ENCODE measurements at regions not wholly inside any gene's neighbourhood (a gene's known extent, or its start where the extent isn't known, plus 50 kb on each side); places are given as distances from the start of the nearest gene placed in this dataset.

DNA sequence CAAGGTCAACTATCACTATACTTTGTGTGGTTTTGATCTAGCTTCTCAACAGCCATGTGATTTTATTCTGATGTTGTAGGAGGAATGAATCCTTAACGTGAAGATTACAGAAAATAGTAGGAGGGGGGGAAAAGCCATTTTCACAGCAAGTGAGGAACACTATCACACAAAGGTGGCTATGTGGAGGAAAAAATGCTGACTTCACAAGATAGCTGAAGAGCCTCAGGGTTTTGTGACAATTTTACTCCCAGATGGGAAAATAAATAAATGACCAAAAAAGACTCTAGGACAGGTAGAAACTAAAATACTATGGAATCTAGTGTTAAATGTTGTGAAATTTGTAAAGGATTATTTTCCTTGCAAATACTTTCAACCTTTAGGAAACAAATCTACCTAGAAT is 281.0 kb downstream of the ADRA2A start:
- no peak for DNase-seq

DNA sequence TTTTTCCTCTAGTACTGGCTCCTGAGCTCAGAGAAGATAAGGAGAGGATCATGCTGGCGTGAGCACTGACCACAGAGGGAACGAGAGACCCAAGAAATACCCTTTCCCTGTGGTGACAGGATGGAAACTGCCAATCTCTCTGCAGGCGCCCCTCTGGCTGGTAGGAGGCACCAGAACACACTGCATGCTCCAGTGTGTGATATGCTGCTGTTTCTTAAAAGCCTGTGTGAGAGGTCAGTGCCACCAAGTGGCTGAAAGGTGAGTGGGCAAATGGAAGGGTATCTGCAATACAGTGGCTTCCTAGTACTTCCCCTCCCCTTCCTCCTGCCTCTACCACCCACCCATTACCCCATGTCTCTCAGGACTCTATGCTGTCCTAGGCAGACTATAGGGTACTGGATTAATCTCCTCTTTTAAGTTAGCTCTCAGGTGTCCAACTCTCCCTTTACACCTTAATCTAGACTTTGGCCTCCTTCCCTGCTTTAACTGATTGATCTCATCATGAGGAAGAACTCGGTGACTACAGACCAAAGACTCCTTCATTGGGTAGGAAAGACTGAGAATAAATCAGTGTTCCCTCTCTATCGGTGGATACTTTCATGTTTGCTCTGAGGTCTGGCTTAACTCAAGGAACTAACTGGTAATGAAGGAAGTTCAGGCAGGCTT is 283.6 kb downstream of the ADRA2A start:
- no peak for DNase-seq

DNA sequence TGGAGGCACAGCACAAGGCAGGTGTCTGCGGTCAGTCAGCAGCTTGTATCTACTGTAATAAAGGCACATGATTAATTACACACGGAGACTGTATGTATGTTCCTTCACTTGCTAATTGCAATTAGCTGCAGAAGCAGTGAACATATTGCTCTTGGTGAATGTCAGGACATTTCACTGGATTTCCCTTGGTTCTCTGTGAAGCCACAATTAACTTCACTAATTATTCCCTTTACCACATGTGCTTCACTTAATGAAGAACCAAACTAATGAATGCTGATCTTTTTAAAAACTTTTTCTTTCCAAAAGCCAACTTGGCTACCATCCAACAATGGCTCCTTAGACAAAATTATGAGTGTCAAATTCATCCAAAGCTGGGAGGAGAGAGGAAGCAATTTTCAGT is 290.7 kb downstream of the ADRA2A start:
- no peak for DNase-seq

DNA sequence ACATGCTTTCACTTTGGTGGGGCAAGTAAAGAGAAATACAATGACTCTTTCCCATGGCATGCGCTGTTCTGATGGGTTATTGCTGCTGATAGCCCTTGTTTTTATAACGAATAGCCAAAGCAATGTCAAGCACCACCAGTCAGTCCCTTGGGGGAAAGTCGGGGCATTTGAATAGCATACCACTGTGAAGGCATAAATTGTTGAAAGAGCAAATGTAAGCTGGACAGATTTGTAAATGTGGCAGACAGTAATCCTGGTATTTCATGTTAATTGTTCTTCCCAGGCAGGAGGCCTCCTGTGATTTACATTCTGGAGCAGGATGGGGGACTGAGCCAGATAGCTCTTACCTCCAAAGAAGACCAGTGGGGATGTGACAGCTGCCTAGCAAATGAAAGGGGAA is 293.3 kb downstream of the ADRA2A start:
- no peak for DNase-seq

DNA sequence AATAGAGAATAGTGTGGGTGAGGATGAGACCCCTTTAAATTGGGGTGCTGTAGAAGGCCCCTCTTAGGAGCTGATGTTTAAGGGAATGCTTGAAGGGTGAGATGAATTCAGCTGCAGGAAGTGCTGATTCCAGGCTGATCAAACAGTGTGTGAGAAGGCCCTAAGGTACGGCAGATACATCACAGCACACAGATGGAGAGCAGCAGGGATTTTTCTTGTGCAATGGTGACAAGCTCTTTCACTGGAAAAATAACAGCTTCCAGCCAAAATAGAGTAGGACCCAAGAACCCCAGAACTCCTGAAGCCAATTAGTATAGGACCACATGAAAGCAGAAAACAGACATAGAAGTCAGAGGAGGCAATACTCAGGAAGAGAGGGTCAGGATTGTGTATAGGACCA is 296.9 kb downstream of the ADRA2A start:
- DNase-seq = no peak

DNA sequence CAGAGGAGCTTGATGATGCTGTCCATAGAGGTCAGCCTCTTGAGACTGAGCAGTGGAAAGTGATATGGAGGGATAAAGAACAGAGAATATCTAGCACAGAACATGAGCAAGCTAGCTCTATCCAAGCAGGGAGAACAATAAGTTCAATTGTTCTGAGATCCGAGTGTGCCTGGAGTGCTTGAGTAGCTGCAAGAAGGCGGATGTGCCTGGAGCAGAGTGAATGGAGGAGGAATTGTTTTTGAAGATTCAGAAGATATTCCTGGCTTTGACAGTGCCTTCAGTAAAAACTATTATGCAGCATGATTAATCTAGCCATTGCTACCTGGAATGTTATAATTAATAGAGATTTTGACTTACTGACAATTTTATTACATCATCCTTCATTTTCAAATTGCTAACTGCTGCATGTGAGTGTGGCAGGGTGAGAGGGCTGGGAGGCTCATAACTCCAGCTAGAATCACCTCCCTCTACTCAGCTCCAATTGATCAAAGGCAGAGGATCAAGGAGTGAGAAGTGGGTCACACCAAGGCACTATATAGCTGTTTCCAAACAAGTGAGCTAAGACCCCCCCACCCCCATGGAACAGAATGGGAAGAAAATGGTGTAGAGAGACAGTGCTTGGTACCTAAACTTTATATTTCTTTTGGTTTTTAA is 302.8 kb downstream of the ADRA2A start:
- DNase-seq = no peak

DNA sequence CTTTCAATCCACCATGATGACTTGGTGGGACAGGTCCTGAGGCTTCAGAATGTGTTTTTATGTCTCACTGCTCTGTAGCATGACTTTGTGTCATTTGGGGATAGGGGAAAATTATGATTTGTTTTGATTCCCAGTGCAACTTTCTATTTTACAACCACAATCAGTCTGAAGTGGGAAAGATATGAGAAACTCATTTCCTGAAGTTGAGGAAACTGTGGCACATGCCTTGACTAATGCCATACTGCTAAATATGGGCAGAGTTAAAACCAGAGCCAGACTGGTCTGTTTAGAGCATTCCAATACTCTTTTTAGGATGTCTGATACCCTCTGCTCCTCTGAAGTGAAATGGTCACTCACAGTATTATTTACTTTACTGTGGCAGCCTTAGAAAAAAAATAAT is 307.7 kb downstream of the ADRA2A start:
- no peak for DNase-seq

DNA sequence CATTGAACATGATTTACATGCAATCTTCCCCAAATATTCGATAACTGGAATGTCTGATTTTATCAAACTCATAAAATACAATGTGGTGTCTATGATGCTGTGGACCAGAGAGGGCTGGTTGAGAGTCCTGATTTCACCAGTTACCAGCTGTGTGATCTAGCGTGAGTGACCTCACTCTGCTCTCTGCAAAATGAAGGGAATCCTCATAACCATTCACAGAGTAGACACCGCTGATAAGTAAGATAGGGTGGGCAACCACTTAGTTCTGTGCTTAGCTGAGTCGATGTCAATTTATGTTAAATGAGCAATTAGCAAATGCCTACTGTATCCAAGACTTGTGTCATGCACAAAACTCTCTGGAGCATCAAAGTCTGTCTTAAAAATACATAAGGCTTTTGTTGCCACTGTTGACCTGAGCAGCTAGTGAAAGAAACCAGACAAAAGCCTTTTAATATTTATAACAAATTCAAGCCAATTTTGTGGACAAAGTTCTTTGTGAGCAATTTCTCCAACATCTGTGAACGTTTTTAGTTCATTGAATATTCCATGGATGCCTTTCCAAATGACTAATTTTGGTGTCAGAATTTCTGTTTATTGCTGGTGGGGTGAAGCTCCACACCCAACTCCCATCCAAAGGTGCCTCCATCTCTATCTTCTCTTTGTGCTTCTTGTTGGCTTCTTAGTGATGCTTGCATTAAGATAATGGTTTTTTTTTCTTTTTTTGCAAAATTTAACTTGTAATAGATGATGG is 314.2 kb downstream of the ADRA2A start:
- no peak for DNase-seq

DNA sequence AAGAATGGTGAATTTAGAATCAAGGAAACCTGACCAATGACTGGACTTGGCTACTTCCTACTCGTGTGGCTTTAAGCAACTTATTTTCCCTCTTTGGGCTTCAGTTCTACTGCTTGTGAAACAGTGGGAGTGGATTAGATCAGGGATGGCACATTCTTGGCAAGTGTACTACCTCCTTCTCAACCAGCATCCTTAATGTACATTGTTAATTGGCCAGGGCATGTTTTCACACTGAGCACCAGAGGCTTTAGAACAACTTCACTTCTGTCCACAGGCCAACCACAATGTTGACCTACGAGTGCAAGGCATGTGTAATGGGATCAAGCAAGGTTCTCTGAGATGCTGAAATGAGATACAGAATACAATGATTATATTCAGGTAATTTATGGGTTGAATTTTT is 315.3 kb downstream of the ADRA2A start:
- no peak for DNase-seq

DNA sequence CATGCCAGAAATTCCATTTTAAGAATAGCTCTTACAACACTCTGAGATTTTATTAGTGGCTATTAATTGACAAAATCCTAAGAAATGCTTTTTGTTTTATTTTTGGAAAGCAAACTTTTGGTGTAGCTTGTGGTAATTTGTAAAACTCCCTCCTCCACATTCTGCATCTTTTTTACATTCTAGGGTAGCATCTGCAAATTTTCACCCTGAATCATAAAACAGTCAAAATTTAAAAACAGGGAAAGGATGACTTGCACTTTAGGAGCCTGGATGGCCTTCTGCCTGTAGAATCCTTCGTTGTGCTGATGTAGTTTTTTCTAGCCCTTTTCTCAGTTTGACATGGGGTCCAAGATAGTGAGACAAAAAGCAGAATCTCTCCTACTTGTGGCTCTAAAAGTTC is 316.1 kb downstream of the ADRA2A start:
- DNase-seq = no peak

DNA sequence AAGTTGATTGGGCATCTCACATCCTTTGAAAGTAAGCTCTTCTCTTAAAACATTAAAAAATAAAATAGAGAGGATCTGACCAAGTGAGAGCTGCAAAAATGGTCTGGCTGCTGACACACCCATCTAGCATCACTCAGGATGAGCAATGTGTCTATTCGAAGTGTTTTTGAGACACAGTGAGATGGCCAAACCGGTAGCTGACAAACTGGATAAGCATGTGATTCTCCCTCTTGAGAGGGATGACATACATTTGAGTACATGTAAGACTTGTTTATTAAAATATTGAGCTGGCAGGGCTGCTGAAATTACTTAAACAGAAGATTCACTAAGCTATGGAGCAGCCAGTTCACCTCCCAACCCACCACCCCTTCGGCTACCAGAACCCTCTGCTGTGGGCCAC is 333.9 kb downstream of the ADRA2A start:
- DNase-seq = no peak

DNA sequence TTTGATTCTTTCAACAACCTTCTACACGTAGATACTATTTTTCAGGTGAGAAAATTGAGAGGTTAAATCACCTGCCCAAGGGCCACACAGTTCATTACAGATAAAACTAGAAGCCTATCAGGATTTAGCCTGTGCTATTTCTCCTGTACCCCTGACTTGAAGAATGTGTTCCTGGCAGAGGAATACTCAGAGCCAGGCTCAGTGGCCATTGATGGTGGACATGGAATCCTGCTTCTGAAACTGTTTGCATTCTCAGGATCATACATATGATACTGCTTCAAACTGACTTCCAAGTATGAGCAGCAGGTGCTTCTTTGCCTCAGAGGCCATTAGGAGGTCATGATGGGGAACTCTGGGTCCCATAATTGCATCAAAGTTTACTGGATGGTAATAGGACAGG is 348.6 kb downstream of the ADRA2A start:
- DNase-seq = no peak

DNA sequence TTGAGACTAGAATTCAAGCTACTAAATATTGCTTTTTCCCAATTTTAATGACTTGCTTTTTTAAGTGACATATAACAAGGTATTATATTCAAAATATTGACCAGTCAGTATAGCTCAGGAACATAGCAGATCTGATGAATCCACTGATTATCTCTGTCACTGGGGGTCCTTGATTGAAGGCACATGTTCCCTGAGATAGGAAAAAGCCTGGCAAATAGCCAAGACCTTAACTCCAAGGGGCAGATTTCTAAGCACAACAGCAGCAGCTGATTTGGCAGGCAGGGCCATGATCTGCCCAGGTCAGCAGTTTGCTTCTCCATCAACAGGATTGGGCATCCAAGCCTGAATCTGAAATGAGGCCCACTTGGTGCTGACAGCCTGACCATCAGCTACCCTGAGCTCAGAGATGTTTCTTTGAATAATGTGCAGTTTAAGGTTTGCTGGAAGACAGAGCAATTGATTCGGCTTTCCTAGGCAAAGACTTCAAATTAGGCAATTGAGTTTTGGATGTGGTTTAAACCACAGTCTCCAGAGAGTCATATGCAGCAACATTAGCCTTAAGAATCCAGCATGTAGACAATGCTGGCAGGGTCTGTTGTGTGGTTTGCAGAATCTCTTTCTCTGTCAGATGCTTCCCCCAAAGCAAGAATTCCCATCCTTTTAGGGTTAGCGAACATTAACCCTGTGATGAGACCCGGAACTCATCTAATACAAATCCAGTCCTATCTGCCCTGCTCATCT is 352.6 kb downstream of the ADRA2A start:
- DNase-seq = no peak

DNA sequence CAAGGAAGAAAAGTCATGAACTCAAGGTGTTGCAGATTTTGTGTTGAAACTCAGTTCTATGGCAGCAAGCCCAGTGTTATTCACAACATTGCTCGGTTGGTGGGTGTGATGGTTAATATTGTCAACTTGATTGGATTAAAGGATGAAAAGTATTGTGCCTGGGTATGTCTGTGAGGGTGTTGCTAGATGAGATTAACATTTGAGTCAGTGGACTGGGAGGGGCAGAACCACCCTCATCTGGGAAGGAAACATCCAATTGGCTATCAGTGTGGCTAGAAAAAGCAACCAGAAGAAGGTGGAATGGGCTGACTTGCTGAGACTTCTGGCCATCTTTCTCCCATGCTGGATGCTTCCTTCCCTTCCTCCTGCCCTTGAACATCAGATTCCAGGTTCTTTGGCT is 353.2 kb downstream of the ADRA2A start:
- DNase-seq = no peak

DNA sequence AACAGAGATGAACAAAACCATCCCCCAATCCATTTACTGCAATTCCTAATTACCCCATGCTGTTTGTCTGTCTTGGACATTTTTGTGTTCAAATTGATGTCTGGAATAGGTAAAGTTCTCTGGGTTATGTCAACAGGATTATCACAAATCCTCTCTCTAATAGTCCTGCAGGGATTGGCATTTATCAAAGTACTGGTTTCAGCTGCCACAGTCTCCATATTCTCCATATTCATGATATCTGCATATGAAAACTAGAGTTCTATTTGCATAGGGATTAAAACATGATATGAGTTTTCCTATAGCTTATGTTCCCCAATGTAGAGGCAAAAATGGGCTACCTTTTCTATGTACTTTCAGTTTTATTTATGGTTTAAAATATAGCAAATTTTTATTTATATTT is 355.8 kb downstream of the ADRA2A start:
- DNase-seq = no peak

DNA sequence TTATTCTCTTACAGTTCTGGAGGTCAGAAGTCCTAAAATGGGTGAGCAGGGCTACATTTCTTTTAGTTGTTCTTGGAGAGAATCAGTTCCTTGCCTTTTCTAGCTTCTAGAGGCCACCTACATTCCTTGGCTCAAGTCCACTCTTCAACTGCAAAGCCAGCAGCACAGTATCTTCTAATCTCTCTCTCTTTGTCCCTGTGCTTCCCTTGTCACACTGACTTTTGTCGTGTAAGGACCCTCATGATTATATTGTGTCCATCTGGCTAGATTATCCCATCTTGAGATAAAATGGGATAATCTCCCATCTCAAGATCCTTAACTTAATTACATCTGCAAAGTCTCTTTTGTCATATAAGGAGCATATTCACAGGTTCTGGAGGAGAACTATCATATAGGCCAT is 359.0 kb downstream of the ADRA2A start:
- DNase-seq = no peak

DNA sequence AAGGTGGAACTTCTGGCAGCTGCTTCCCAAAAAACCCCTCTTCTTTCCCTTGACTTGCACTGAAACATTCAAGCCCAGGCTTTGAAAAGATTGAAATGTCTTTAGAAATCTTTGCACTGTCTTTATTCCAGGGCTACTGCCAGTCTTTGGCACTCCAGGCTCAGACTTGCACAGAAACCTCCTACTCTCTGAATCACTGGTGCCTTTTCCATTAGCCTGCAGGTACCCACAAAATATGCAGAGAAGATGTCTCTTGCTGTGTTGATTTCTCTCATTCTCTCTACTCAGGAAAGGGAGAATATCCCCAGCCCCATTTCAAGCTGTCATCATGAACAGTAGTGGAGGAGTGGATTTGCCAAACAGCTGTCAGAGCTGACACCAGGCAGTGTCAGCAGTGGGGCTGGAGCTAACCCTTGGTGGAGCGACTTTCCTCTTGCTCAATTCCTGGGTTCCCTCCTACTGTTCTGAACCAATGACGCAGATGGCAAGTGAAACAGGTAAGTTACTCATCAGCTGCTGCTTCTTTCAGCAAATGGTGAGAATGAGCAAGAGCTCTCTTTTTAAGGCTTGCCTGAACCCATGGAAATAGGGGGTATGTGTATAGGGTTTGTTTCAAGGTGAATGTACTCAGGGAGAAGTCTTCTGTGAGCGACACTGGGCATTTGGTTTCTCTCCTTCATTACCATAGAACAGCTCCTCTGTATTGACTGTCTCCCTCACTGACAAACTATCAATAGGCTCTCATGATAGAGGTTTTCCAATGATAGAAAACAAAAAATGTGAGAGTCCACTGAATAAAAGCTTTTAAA is 362.4 kb downstream of the ADRA2A start:
- no peak for DNase-seq

DNA sequence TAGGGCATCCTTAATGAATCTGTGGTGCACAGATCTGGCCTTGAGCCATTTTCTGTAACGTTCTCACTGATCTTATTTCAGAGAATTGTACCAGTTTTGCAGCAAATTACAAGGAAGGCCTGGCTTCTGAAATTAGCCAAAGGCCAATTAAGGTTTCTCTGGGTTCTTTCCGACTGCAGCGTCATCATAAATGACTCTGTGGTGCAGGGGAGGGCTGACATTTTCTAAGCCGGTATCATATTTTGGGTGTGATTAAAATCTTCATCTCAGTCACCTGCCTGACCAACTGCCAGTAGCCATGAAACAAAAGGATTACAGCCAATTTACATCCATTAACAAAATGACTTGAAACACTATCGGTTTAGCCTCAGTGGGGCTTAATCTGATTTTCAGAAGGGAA is 363.7 kb downstream of the ADRA2A start:
- no peak for DNase-seq

DNA sequence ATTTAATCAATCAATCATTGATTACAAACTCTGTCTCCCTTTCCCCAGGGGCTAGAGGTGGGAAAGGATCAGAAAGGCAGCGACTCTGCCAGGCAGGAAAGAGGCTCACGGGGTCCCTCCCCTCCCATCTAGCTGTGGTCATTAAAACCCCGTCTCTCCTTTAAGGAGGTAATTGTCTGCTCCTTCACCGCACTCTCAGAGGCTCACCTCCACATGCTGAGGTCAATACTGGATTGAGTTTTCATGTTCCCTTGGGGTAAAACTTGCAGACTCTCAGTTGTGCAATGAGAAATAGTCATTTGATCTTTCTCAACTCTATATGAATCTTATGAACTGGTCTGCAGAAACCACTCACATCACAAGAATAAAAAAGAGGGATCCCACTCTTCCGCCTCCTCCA is 368.8 kb downstream of the ADRA2A start:
- DNase-seq = no peak

DNA sequence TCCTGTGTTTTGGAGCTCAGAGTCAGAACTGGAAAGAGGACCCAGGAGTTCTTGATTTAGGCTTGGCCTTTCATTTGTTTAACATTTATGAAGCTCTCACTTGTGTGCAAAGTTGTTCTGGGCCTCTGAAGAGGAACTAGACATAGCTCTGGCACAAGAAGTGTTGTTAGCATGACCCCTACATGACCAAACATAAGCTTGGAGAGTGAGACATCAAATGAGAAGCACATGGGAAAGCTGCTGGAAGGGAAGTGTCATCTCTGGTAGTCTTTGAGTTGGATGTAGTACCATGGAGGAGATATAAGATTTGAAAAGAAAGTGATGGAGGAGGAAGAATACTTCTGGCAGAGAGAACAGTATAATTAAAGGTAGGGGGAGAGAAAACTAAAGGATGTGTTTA is 370.1 kb downstream of the ADRA2A start:
- no peak for DNase-seq

DNA sequence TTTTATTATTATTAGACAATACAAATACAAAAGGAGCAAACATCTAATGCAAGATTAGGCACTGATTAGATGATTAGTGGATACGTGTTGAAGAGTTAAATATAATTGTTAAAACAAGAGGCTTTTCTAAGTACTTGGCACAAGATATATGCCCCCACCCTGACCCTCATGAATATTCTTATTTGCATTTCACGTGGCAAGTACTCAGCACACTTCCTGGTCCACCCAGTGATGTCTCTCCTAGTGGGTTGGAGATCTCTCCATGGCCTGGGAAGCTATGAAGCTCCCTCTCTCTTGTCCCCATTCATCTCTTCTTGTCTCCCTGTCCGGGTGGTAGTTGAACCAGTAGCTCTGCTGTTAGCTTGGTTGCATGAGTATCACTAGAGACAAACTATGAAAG is 375.3 kb downstream of the ADRA2A start:
- DNase-seq = no peak

DNA sequence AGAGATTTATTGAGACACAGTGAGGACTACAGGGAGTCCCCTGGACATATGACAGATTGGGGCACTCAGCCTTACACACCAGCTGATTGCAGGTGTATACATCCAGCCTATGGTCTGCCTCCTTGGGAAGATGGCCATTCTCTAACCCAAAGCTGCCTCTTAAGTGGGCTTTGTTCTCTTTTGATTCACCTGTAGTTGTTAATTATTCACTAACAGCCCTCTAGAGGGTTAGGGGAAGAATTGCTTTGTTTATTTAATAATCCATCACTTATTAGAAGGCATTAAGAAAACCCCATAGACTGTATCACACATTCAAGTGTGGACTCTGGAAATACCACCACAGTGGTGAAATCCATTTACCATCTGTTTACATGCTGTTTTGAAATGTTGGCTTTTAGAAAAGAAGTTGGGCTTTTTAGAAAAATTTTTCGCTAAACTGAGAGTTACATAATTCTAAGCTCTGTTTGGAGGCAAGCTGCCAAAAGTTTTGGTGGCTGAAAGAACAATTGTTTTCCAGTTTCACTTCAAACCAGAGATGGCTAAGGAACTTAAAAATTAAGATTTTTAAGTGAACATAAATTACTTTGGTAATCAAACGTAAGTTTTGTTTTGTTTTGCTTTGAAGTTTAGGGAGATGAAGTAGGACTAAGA is 379.1 kb downstream of the ADRA2A start:
- no peak for DNase-seq

All from activated CD4-positive, CD25-positive, alpha-beta regulatory T cell treated with anti-CD3 and anti-CD28 coated beads, Interleukin-2, amount 50 U/mL, for 72 hours (primary cell).